ENCODE measurements at regions not wholly inside any gene's neighbourhood (a gene's known extent, or its start where the extent isn't known, plus 50 kb on each side); places are given as distances from the start of the nearest gene placed in this dataset.

DNA sequence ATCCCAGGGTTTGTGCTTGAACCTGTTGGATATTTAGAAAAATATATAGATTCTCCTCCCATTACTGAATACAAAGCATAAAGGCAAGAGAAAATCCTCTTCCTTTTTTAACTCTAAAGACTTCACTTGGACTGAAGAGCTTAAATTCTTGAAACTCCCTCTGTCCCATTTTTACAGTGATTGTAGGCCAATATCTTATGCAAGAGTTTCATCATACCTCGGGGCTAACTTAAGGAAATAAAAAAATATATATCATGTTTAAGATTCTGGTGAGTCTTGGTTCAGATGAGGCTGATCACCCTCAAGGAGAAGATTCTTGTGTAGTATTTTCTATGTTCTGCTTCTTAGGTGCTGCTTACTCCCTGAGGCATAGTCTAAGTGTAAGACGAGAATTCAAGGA is 1449.6 kb downstream of the C4orf33 start:
- no peaks in the 10 kb centered on the region for H3K27me3 Mint-ChIP-seq
- Histone ChIP-seq H3K4me3 (ENCODE audit: low read length) (no peak overlapping the region), H3K9me3 (ENCODE audit: control insufficient read depth in 1 of 2, insufficient read depth in 1 of 2, low read length in 2 of 2) (peaks cover 0 to 3% of the 10 kb centered on the region in 2 experiments), H3K27me3 (ENCODE audit: control insufficient read depth in 1 of 2, insufficient read depth in 2 of 2, low read length in 2 of 2) (no peaks in the 10 kb centered on the region), H3K27ac (ENCODE audit: low read depth in 1 of 2, low read length in 2 of 2) (no peak overlapping the region), H3K36me3 (ENCODE audit: insufficient read depth, low read length) (no peaks in the 10 kb centered on the region), H3K4me1 (ENCODE audit: insufficient read depth, low read length) (no peaks in the 10 kb centered on the region)
- intact Hi-C loops (cut with DNase I, micrococcal nuclease): no loop called here
- no peak overlapping the region for H3K27ac Mint-ChIP-seq
- no peak overlapping the region for H3K4me3 Mint-ChIP-seq
- DNase-seq: no peak
- ChIA-PET CTCF (no interaction called here), POLR2A (no interaction called here)
- peaks cover 7% of the 10 kb centered on the region for H3K9me3 Mint-ChIP-seq
- no peak for ATAC-seq (ENCODE audit: poor library complexity)
- no peaks in the 10 kb centered on the region for H3K36me3 Mint-ChIP-seq (ENCODE audit: low read depth)
- TF ChIP-seq, protein P1, sequence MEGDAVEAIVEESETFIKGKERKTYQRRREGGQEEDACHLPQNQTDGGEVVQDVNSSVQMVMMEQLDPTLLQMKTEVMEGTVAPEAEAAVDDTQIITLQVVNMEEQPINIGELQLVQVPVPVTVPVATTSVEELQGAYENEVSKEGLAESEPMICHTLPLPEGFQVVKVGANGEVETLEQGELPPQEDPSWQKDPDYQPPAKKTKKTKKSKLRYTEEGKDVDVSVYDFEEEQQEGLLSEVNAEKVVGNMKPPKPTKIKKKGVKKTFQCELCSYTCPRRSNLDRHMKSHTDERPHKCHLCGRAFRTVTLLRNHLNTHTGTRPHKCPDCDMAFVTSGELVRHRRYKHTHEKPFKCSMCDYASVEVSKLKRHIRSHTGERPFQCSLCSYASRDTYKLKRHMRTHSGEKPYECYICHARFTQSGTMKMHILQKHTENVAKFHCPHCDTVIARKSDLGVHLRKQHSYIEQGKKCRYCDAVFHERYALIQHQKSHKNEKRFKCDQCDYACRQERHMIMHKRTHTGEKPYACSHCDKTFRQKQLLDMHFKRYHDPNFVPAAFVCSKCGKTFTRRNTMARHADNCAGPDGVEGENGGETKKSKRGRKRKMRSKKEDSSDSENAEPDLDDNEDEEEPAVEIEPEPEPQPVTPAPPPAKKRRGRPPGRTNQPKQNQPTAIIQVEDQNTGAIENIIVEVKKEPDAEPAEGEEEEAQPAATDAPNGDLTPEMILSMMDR (IDR thresholded peaks at IDR 0.05): no peak
- no peaks in the 10 kb centered on the region for H3K4me1 Mint-ChIP-seq (ENCODE audit: low read depth)

DNA sequence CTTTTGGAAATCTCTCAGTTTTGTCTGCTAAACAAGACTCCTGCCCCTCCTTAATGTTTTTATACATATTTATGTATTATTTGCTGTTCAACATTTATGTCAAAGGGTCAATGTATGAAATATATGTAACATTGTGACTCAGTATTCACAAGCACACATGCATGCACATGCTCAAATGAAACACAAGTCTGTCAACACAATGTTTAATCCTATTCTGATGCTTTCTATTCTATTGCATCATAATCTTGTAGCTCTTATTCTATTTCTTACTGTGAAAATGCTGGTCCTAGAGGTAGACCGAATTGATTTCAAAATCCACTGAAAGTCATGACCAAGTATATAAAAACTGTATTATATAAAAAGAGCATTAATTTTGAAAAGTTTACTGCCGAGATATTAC is 1463.3 kb downstream of the C4orf33 start:
- no peak for DNase-seq
- intact Hi-C loops (cut with DNase I, micrococcal nuclease): no loop called here
- CTCF ChIA-PET: no interaction called here
- Mint-ChIP-seq H3K36me3 (ENCODE audit: low read depth) (no peaks in the 10 kb centered on the region), H3K9me3 (peaks cover 9% of the 10 kb centered on the region), H3K4me1 (ENCODE audit: low read depth) (no peaks in the 10 kb centered on the region), H3K27me3 (no peaks in the 10 kb centered on the region), H3K4me3 (no peak overlapping the region), H3K27ac (no peak overlapping the region)
- Histone ChIP-seq H3K36me3 (ENCODE audit: insufficient read depth, low read length) (no peaks in the 10 kb centered on the region), H3K4me1 (ENCODE audit: insufficient read depth, low read length) (no peaks in the 10 kb centered on the region), H3K9me3 (ENCODE audit: control insufficient read depth in 1 of 2, insufficient read depth in 1 of 2, low read length in 2 of 2) (peaks cover 0 to 4% of the 10 kb centered on the region in 2 experiments), H3K4me3 (ENCODE audit: low read length) (no peak overlapping the region), H3K27ac (ENCODE audit: low read depth in 1 of 2, low read length in 2 of 2) (no peak overlapping the region), H3K27me3 (ENCODE audit: control insufficient read depth in 1 of 2, insufficient read depth in 2 of 2, low read length in 2 of 2) (no peaks in the 10 kb centered on the region)
- ATAC-seq (ENCODE audit: poor library complexity): no peak
- POLR2A ChIA-PET: no interaction called here
- TF ChIP-seq, protein P1 (IDR thresholded peaks at IDR 0.05): no peak

DNA sequence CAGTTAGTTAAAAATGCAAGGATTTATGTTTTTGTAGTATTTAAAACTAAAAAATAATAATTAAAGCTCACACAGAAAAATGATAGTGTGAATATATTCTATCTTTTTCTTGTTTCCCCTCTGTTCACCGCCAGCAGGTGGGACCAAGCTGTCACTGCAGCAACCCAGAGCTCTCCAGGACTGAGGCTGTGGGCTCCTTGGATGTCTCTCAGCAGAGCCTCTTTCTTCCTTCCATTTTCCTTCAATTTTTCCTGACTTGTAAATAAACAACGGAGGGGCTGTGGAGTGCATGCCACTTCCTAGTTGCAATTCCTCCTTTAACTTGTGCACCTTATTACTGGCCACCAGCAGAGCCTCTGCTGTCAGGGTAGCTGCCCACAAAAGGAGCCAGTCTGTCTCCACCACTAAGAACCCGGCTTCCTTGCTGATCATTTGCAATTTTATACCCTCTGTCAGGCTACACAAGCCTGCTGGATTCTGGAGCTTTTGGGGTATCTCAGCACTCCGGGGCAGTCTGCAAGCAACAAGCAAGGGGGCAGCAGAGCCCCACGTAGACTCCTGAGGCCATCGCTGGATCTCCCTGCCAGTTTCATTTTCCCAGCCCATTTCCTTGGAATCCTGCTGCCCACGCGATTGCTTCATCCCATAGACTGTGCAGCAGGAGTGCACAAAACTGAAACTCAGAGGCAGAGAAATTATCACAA is 1467.4 kb downstream of the C4orf33 start:
- Mint-ChIP-seq H3K27ac (no peak overlapping the region), H3K4me3 (no peak overlapping the region), H3K36me3 (ENCODE audit: low read depth) (no peaks in the 10 kb centered on the region), H3K9me3 (peaks cover 5% of the 10 kb centered on the region), H3K4me1 (ENCODE audit: low read depth) (no peaks in the 10 kb centered on the region), H3K27me3 (no peaks in the 10 kb centered on the region)
- H3K27ac ChIP-seq (ENCODE audit: low read depth in 1 of 2, low read length in 2 of 2): no peak overlapping the region
- peaks cover 0 to 4% of the 10 kb centered on the region in 2 experiments for H3K9me3 ChIP-seq (ENCODE audit: control insufficient read depth in 1 of 2, insufficient read depth in 1 of 2, low read length in 2 of 2)
- H3K4me3 ChIP-seq (ENCODE audit: low read length): no peak overlapping the region
- TF ChIP-seq, protein P1 (IDR thresholded peaks at IDR 0.05): no peak
- ATAC-seq (ENCODE audit: poor library complexity): no peak
- DNase-seq: no peak
- H3K4me1 ChIP-seq (ENCODE audit: insufficient read depth, low read length): no peaks in the 10 kb centered on the region
- H3K27me3 ChIP-seq (ENCODE audit: control insufficient read depth in 1 of 2, insufficient read depth in 2 of 2, low read length in 2 of 2): no peaks in the 10 kb centered on the region
- no peaks in the 10 kb centered on the region for H3K36me3 ChIP-seq (ENCODE audit: insufficient read depth, low read length)
- CTCF ChIA-PET: no interaction called here
- intact Hi-C loops (cut with DNase I, micrococcal nuclease): no loop called here
- POLR2A ChIA-PET: no interaction called here

All from CD4-positive, alpha-beta T cell (primary cell).